Activated CD8-positive, alpha-beta memory T cell treated with anti-CD3 and anti-CD28 coated beads, Interleukin-2, amount 50 U/mL, for 1 hour (primary cell): ENCODE measurements at regions not wholly inside any gene's neighbourhood (a gene's known extent, or its start where the extent isn't known, plus 50 kb on each side); places are given as distances from the start of the nearest gene placed in this dataset.
"Not testable (repeated sequence)": the region's sequence is repeated elsewhere in the genome, so short reads cannot be mapped to it uniquely, and the experiment has no call there.

Experiments
- DNase-seq: peaks from one replicate; pipeline ENCODE4 v3.0.0-alpha.2; 2020; ENCODE audit errors: extremely low read depth

DNA sequence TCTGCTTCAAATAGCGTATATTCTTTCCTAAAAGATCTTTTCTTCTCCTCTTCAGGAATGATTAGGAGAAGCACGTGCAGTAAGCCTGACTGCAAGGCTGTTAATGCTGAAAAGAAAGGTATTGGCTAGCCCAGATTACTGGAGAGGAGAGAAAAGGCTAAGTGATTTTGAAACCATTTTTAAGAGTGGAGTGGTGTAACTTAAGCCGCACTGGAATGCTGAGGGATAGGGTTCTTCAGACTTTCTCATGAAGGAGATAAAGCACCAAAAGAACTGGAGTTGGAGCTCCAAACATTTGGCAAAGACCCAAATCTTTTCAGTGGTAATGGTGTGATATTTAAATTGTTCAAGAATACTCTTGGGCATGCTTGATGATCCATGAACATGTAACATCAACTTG is 388.3 kb downstream of the COG6 start:
- no peak for DNase-seq

GRCh38 chr13:40047322-40047771 is 391.9 kb downstream of the COG6 start:
- no peak for DNase-seq

GRCh38 chr13:40048551-40048950 is 393.1 kb downstream of the COG6 start:
- DNase-seq = no peak

DNA sequence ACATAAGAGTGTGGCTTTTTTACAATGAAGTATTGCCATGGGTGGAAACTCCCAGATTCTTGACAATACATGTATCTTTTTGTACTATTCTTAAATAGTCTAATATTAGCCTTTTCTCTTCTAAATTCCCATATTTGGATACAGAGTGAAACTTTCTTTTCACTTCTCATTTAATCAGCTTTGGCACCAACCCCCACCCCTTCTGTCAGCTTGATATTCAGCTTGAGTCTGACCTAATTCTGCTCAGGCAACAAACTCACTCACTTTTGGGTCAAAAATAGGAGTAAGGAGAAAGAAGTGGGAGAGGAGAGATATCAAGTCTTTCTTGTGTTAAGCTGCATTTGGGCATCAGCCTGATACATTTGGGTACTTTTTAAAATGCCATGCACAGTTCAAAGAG is 397.5 kb downstream of the COG6 start:
- no peak for DNase-seq

- no peak for DNase-seq
Observed at GRCh38 chr13:40053401-40053800, 397.9 kb downstream of the COG6 start.

DNA sequence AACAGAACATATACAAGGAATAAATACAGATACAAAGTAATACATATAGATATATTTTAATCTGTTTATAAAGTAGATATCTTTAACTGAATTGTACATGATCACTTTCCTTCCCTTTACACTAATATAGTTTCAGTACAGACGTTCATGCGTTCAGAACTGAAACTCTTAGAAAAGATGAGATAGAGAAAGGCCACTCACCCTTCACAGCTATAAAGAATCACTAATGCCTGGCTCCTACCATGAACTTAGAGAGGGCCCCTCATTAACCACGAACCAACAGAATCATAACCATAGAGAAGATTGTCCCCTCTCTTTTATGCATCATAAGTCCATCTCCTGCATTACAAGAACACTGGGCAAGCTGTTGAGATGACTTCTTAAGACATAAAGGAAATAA is 399.0 kb downstream of the COG6 start:
- not testable (repeated sequence) for DNase-seq

- no peak for DNase-seq
Observed at GRCh38 chr13:40056898-40057619, 401.6 kb downstream of the COG6 start.

GRCh38 chr13:40058757-40059236 is 403.3 kb downstream of the COG6 start:
- no peak for DNase-seq

DNA sequence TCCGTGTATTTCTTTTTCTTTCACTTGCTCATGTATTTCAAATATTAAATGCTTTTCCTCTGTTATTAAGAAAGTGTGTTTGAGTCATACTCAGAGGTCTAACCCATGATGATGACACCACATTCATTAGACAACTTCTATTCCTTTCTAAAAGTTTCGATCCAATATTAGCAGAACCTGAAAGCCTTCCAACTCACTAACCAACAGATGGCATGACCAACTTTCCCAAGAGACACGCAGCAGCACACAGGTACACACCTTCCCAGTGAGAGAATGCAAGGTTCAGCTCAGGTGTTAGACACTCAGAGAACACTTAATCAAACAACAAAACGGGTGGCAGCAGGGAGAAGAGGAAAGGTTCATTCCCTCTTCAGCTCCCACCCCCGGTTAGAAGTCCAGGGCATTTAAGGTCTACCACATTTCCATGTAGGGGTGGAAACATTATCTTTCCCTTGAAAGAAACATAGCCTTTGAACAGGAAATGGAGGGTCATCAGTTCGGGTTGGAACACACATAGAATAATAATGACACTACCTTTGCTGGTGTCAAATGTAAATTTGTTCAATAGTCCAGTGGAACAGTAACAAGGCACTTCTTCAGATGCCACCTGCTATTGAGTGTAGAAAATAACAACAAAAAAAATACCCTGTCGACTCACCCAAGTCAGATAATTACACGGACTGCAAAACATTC is 404.2 kb downstream of the COG6 start:
- no peak for DNase-seq

DNA sequence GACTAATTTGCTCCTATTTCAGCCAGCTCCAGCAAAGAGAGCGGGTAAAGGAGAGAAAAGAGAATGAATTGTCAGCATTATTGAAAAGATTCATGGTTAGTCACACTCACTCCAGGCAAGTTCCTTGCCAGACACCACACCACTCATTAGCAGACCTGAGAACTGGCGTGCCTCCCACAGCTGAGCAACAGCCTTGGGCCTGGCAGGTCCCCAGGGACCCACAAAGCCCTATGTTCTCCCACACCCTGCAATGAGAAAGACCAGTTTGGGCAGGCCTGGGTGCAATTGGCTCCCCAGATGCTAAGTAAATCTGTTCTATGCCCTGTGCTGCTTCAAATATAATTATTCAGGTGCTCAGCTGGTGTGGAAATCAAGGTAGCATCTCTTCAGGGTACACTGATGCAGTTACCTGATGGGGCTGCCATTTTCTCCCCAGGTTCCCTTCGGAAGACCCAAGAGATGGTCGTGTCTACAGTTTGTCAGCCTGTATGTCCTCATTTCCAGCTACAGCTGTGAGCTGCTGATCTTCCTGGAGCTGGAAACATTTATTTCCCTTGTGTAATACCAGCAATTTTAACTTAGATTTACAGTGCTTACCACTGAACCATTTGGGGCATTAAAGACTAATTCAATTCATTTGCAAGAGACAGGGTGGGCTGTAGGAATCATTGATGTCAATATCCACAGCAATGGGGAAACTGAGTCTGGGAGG is 405.0 kb downstream of the COG6 start:
- DNase-seq = no peak

DNA sequence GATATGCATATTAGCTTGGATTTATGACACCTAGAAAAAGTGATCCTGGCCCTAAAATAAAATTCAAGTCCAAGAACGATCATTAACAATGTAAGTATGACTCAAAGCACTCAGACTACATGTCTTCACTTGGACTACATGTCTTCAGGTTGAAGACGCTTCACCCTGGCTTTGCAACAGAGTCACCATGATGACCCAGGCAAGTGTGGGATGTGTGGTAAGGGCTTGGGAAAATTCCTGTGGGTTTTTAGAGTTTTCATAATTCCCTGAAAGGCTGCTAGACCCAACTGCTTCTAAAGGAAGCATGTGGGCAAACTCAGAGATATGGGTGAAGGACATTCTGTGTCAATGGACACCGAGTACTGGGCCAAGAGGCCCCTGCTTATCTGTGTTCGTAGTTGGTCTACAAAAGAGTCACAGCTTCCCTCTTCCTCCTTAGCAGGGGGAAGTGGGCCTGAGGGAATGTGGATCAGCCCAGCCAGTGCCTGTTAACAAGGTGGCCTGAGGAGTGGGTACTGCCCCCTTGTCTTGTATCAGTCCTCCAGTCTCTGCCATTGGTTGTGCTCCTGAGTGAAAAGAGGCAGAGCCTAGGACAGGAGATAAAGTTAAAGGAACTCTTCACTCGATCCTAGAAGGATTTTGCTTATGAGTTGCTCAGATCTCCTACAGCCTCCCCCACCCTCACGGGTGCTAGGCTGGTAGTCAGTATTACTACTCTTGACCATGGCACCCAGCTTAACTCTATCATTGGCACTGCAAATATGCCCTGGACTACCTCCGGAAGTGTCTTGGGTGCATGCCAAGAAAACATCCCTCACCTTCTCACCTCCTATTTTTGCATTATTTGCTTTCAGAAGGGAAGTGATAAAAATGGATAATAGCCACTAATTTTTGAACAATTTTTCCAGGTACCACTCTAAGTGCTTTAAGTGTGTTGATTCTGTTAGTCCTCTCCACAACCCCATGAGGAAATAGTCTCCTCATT is 406.3 kb downstream of the COG6 start:
- DNase-seq = no peak

DNA sequence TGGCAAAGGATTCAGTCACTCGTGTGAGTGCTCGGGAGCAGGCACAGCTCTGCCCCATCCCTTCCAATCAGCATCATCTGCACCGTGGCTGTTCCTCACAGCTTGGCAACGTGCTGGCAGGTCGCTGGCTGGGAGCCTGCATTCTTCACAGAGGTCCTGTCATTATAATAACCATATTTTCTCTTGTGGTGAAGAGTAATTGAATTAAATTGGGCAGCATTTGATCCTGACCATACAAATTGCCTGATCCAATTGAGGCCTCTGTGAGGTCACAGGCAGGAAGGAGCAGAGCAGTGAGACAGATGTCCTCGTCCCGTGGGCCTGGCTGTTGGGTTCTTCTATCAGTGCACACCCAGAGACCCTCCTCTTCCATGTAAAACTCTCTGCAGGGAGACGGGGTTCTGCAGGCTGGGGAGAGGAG is 407.8 kb downstream of the COG6 start:
- no peak for DNase-seq

DNA sequence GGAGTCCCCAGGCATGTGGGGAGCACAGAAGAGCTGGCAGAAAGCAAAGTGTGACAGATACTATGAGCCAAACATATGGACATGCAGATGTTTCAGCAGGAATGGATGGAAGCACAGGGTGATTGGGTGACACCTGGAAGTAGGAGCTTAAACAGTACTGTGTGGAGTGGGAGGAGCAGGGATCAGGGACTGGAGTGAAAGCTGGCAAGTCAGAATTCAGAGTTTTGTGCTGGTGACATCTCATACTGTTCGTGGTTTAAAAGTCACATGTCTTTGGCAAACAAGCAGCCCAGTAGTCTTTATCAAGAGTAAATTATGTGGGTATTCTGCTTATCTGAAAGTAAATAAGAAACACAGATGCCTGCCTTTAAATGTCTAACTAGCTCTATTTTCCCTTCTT is 408.2 kb downstream of the COG6 start:
- no peak for DNase-seq

DNA sequence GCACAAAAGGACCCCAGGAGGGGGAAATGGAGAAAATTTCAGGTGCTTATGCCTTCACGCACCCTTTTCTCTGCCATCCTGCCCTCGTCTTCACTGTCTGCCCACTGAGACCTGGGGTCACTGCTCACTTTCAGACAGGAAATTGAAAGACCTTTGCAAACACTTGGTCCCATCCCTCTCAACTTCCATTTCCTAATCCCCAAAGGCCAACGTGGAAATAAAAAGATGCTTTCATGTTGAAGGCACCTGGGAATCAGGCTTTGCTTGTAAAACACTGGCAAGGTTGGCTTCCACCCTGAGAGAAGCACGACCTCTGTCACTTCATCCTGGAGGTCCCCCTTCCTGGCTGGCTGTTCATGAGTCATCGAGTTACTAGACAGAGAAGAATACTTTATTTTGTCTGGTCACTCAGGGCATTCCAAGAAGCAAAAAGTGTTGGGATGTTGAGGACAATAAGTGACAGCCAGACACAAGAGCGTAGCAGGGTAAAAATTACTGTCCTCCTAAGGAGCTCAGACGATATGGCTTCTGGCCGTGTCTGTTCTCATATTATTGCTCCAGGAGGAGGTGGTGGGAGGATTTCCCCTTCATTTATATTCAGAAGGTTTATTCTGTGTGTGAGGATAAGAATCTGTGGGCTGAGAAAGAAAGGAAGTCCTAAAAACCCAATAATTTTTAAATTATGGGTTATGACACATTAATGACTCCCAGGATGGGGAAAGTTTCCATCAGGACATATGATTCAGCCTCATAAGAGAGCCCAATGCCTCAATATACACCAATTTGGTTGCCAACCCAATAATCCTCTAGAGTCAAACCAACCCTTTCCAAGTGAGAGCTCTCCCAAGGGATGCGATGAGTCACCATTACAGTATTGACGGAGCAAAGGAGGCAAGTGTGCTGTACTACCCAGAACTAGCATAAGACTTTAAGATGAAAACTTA is 409.0 kb downstream of the COG6 start:
- no peak for DNase-seq

- peak; percentile 35 for DNase-seq
Observed at GRCh38 chr13:40069173-40070044, 413.9 kb downstream of the COG6 start.

GRCh38 chr13:40070357-40070756 is 414.9 kb downstream of the COG6 start:
- no peak for DNase-seq

GRCh38 chr13:40072663-40073120 is 417.2 kb downstream of the COG6 start:
- DNase-seq = no peak

DNA sequence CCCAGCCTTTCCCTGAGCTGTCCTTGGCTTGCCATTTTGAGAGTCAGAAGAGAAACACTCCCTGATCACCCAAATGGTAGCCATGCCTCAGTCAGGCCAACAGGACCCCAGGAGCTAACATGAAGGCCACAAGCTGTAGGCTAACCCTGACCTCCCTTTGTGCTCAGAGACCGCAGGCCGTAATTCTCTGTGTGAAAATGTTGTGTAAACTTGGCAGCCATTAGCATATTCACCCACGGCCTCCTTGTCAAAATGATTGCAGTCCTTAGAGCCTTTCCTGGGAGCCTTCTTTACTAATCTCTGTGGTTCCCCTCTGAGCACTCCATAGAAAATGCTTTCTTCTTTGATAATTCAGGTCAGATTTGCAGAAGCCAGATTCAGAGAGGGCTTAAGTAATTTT is 418.9 kb downstream of the COG6 start:
- no peak for DNase-seq

GRCh38 chr13:40075281-40075680 is 419.8 kb downstream of the COG6 start:
- no peak for DNase-seq
